NCI-H2196 treated with DMSO at 0.1 percent for 48 hours (cell line): ENCODE measurements at regions not wholly inside any gene's neighbourhood (a gene's known extent, or its start where the extent isn't known, plus 50 kb on each side); places are given as distances from the start of the nearest gene placed in this dataset.

ENCODE experiments used
- DNase-seq: peaks from one replicate; lab custom pipeline; 2025; ENCODE audit not compliant: unreplicated experiment; lab: John Stamatoyannopoulos, UW

DNA sequence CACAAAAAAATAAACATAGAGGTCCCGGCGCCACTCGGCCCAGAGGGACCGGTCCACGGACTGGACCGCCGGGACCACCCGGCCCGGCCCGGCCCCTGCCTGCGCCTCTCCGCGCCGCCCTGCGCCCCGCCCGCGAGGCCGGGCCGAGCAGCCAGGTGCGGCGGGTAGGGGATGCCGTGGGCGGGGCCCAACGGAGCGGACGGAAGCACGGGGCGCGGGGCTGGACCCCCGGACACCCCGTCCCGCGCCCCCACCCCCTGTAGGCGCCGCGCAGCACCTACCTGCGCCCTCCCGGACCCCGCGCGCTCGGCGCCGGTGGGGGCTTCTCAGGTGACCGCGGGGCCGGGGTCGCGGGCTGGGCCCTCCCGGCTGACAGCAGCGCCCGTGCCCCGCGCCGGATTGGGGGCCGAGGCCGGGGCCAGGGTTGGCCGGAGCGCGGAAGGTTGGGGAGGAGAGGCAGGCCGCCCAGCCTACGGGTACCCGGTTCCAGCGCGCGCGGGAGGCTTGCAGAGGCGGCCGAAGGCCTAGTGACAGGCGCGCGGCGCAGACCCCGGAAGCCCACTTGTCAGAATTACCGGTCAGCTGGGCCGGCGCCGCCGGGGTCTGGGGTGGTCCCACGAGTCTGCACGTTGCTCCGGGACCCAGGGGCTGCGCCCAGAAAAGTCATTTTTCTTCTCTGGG lies 351.9 kb upstream of the CAMK1G start:
- DNase-seq: no peak

DNA sequence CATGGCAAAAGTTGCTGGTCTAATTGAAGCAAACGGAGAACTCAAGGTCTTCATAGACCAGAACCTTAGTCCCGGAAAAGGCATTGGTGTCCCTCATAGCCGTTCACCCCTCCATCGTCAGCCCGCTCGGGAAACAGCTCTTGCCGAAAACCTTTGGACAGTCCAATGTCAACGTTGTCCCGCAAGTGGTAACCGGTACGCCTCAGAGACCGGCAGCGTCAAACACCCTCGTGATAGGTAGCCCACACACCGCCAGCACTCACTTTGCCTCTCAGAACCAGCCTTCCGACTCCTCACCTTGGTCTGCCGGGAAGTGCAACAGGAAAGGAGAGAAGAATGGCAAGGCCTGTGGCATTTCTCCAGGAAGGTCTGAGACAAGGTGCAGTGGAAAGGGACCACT lies 351.3 kb upstream of the CAMK1G start:
- DNase-seq: no peak

DNA sequence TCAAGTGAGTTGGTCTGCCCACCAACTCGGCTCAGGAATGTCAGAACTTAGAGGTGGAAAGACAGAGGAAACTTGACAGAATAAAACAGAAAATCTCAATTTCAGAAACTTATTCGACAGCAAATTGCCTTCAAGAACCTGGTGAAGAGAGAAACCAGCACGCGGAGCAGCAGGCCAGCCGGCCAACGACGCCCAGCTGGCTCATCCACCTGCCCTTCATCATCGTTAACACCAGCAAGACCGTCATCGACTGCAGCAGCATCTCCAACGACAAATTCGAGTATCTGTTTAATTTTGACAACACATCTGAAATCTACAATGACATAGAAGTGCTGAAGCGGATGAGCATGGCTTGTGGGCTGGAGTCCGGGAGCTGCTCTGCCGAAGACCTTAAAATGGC lies 350.8 kb upstream of the CAMK1G start:
- no peak for DNase-seq

DNA sequence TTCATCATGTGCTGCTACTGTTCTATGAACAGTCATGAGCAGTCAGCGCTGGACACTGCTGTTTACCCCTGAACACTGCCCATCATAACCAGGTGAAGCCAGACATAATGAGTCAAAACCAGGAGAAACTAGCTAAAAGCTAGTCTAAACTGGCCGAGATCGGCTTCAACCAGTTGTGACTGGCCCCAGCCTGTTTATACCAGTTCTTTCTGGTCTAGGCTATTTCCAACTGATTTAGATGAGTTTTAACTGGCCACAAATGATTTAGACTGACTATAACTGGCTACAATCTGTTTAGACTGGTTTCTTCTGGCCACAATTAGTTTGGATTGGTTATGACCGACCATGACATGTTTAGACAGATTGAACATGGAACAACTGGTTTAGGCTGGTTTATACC lies 348.3 kb upstream of the CAMK1G start:
- DNase-seq: no peak

DNA sequence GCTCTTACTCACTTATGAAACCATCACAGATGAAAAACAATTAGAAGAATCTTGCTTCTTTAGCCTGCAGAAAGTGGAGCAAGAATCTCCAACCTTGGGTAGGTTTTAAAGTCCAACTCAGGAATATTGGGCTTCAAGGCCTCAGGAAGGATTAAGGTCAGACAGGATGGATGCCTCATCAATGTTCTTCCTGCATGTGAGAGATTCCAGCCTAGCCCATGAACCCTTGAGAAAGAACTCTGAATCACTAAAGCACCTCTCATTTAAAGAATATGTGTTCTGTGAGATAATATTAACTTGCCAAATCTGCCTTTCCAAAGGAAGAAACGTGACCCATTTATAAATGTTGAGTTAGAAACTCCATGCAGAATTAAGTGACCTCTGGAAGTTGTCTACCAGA lies 345.2 kb upstream of the CAMK1G start:
- no peak for DNase-seq

DNA sequence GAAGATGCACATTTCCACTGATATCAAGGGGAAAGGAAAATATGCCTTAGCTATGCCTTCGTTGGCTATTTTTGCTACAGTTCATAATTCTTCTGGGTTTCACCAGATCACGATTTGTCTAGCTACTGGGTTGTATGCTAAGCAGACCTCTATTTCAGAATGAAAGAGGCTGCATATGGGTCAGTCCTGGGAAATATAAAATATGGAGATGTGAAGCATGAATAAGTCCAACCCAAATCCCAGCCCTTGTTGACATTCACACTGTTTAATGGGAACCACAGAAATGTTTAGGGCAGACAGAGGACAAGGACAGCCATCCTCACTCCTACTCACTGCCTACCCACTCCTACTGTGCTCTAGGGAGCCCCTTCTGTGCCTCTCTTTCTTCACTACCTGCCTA lies 343.2 kb upstream of the CAMK1G start:
- no peak for DNase-seq

DNA sequence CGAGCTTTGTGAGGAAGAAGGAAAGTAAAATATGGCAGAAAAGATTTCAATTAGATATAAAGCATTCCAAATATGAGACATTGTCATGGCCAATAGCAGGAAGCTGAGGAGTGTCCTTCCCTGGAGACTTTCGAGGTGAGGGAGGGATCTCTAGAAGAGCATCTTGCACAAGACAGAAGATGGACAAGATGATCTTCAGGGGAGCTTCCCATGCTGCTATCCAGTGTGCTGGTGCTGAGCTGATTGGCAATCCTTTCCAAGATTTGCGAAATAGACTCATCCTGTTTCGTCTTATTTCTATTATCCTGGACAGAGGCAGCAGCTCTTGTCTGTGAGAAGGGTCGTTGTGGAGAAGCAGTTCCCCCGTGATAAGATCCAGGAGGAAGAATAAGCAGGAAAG lies 342.0 kb upstream of the CAMK1G start:
- no peak for DNase-seq

DNA sequence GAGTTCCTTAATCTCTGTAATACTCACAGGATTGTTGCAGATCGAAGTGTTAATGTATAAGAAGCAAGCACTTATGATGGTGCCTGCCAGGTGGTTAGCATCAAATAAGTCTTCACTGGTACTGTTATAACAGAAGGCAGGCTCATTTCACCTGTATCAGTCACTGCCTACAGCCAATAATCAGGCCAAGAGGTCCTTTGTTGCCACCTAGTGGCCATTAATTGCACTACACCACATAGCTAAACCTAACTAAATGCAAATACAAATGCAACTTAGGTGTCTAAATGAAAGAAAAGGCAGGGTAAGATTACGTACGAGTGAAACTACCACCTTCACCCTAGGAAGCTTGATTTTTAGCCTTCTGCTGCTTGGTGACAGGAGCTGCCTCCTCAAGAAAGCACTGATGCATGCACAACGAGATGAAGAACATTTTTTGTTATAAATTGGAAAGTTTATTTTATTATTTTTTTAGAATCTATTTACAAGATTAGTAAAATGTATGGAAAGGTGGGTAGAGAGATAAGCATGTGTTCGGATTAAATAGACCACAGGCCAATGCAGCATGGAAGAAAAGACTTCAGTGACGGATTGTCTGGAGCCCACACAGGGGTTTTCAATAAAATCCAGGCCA lies 334.8 kb upstream of the CAMK1G start:
- peak; percentile 62 for DNase-seq

DNA sequence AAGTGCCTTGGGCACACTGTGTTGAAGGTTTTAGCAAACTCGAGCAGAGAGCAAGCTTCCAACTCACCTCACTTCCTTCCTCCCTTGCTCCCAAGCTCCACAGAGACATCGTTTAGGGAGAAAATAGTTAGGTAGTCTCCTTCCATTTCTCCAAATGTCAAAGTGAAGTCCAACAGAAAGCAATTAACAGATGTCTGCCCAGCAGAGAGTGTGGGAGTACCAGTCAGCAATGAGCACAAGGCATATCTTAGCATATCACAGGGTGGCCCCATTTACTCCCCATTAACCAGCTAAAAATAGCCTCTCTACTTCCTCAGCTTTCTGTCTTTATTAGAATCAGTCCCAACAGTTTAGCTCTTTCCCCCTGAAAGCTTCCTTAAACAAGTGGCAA lies 334.2 kb upstream of the CAMK1G start:
- no peak for DNase-seq

DNA sequence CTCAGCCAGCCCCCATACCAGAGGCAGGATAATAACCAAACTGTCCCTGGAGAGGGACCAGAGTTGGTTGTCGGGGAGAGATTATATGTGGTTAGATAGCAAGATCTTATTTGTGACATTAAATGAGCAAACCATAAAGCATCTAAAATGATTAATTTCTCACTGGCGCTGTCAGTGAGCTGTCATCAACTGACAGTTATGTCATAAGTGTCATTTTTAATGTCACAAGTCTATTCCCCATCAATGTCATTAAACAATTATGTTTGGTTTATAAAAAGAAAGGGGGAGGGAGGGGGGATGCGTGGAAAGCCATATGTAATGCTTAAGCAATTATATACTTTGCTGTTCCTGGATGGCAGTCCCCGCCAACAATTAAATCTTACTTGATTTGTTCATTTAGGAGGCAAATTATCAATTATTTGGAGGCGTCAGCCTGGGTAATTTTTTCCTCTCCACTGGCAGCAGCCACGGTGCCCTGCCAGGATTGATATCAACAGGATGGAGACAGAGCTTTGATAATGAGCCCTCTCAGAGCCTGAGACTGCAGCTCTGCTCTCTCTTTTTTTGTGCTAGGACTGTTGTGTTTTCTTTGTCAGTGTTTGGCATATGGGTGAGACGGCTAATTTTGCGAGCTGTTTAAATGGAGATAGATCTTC lies 333.6 kb upstream of the CAMK1G start:
- DNase-seq: no peak

DNA sequence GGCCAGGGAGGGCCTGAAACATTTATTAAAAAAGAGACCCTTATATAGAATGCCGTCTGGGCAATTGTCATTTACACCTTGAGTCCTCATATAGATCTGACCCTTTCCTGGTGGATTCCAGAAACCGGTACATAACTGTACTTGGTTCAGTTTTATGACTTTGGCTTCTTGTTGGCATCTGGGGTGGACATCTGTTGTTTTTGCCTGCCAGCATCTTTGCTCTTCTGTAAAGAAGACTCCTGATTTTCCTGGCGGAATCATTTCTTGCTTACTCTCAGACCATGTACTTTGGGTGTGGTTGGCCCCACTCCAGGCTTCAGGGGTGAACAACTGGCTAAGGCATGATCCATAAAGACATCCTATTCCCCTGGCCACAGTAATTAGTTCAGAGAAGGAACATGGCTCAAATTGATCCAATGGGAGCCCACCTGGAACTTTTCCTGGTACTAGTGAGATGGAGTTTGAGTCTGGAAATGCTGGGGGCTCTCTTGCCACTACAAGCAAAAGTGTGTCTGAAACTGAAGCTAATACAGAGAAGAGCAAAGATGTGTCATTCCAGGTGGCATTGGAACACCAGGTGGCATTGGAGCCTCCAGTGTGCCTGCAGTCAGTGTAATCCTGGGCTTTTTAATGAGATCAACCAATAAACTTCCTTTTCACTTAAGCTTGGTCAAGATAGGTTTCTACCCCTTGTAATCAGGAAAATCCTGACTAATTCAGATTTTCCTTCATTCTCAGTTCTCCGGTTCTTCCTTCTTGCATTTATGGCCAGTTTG lies 332.5 kb upstream of the CAMK1G start:
- no peak for DNase-seq

DNA sequence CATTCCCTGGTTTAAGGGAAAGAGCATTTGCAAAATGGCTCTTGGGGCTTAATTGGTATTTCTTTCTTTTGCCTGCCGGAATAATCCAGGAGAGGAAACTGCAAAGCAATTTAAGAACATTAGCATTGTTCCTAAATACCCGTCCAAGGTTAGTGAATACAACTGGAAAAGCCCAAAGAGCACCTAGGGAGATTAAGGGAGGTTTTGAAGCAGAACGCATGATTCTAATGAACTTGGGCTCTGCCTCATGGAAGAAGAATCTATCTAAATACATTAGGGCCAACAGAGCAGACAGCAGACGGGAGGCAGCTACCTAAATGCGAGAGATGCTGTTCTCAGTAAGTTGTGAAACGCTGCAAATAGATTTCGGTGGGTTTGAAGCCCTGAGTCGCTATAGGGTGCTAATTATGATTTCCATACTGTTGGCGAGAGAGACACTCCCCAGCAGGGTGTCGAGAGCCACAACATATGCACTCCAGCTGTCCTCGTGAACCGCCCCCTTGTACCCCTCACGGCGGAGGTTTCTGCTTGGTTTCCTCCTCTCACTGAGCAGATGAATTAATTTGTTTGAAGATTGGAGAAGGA lies 326.7 kb upstream of the CAMK1G start:
- no peak for DNase-seq

DNA sequence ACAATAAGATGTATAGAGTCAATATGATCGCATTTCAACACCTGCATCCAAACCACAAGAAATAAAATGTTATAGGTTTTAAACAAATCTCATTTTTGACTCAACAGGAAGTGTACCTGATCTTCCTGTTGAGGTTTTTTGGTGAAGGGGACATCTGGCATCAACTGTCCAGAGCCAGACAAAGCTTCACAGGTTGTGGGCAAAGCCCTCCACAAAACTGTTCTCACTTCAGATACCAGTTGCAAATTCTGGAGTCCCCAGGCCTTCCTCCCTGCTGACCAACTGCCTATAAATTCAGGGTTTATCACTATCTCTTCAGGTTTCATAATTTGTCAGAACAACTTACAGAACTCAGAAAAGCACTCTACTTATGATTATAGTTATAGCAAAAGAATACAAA lies 326.1 kb upstream of the CAMK1G start:
- no peak for DNase-seq

DNA sequence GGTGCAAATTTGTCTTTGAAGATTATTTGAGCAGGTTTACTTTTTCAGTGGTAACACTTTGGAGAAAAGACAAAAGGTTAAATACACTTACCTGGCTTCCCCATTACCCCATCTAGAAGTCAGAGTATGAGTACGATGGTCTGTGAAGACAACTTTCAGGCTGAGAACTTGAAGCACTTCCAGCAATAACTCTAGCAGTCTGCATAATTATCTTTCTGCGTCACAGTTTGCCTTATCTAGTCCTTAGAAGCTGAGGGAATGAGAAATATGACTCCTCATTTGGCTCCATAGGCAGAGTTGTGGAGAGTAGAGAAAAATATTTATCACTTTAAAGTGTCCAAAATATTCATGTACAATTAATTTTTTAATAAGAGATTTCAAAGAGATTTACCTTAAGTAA lies 323.4 kb upstream of the CAMK1G start:
- no peak for DNase-seq

DNA sequence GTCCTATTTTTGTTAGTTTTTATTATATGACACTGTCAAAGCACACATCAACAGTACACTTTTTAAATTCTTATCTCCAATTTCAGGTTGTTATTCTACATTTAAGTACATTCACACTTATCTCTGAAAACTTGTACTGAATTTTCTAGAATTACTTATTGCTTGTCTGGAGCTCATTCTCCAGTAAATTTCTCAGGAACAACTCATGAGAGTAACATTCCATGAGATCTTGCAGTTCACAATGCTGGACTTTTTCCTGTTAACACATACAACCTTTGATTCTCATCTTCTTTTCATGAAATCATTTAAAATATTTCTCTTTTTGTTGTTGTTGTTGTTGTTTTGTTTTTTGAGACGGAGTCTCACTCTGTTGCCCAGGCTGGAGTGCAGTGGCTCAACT lies 320.9 kb upstream of the CAMK1G start:
- no peak for DNase-seq

DNA sequence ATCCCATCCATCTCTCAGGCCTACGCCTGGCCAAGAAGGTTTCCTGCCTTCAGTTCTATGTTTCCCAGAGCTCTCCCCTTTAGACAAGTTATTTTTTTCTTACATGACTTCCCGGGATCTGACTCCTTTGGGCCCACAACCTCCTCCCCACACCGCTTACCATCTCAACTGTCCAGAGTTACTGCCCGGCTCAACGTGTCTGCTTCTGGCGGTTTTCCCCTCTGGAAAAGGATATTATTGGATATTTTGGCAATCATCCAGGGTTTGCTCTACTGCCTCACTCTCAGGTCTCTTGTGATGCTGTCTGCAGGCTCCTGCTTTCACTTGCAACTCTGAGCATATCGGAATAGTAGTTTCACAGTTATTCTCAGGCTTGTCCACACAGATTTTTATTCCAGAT lies 318.2 kb upstream of the CAMK1G start:
- no peak for DNase-seq

DNA sequence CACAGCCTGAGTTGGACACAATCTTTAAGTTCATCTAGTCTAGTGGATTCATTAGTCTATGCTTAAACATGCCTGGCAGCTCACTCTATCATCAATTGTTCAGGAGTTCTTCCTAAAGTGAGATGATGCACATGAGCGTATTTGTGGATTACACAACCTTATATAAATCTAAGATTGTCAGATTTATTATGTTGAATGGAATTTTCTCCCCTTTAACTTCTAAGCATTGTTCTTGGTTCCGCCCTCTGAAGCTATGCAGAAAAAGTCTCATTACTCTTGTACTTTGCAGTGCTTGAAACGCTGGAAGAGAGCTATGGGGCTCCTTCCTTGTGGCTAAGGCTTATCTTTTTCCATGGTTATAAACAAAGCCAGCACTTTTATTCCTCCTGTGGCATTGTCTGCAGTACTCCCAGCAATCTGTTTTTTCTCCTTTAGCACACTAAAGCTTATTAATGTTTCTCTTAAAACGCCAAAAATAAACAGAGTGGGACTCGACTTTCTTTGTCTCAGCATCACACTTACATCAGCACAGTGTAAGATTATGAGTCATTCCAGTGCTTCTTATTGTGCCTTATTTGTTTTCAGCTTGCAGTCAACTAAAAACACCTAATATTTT lies 316.8 kb upstream of the CAMK1G start:
- DNase-seq: no peak

DNA sequence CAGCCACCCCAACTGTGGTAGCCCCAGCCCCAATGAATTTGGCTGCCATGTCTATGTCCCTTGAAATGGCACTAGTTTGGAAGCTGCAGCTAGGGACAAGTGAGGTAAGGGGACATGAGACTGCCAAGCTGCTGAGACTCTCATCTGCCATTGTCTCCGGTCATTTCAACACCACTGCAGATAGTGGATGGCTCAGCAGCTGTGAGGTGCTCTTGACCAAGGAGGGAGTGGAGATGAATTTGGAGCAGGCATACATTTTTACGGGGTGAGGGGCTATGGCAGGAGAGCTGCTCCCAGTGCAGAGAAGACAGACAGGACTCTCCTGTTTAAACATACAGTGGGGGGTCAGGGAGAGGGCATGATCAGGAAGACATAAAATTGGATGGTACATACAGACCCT lies 315.5 kb upstream of the CAMK1G start:
- DNase-seq: no peak

DNA sequence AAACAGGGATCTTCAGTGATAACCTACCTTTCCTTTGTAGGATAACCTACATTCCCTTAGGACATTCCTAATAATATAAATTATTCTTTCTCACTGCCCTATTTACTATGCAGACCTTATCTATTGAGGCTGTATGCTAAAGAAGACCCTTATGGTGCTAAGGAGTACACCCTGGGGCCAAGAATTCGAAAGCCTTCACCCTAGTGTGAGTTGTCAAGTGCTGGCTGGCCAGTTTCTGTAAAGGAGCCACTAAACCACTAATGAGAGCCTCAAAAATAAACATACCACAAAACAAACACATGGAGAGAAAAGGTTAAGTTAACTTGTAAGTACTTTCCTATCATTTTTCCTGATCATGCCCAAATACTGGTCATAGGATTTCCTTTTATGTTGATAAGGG lies 315.0 kb upstream of the CAMK1G start:
- no peak for DNase-seq

DNA sequence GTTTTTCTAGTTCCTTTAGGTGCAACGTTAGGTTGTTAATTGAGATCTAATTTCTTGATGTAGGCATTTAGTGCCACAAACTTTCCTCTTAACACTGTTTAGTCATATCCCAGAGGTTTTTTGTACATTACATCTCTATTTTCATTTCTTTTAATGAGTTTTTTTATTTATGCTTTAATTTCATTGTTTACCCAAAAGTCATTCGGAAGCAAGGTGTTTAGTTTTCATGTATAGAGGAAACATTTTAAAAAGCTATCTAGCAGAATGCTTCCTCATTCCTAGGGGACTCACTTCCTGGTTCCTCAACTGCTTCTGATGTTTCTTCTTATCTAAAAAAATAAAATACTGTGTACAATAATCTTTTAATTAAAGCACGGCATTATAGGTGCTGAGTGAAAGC lies 307.2 kb upstream of the CAMK1G start:
- no peak for DNase-seq

DNA sequence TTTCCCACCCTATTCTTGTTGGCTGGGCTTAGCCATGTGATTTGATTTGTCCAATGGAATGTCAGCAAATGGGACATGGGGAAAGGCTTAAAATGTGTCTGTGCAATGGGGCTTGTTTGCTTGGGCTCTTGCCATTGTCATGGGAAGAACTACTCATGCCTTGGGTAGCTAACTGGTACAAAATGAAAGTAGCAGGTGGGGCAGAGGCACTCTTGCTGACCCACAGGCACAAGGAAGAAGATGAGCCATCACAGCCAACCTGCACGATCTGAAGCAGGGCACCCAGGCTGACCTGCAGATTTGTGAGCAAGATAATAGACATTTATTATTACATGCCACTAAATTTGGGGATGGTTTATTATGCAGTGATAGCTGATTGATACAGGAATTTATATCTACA lies 305.9 kb upstream of the CAMK1G start:
- no peak for DNase-seq
